Spleen (tissue), 11 donors: ENCODE measurements at regions not wholly inside any gene's neighbourhood (a gene's known extent, or its start where the extent isn't known, plus 50 kb on each side); places are given as distances from the start of the nearest gene placed in this dataset.

Source experiments
- DNase-seq: peaks from one replicate; pipeline ENCODE4 v3.0.0-alpha.2; 2020
- H3K27ac ChIP-seq, 8 donors: fragments of 200-600 bp; sonication (generic) in 7 of 8; 1 replicate in 4 of 8; 2 replicates in 4 of 8; pipeline versions ENCODE4 v1.5.0 to v1.8.0; 2016 to 2021; ENCODE audit warnings: inconsistent platforms in 4 of 8, mild to moderate bottlenecking in 4 of 8, moderate library complexity in 1 of 8
- H3K27me3 ChIP-seq, 7 donors: fragments of 200-600 bp; sonication (generic) in 6 of 7; replicated peaks in 1 of 7; 1 replicate in 4 of 7; 2 replicates in 3 of 7; pipeline versions ENCODE4 v1.5.0 to v1.8.0; 2016 to 2021; ENCODE audit warnings: inconsistent platforms in 3 of 7, mild to moderate bottlenecking in 1 of 7
- H3K36me3 ChIP-seq, 6 donors: fragments of 200-600 bp; sonication (generic) in 5 of 6; 1 replicate in 4 of 6; 2 replicates in 2 of 6; pipeline versions ENCODE4 v1.5.0 to v1.8.0; 2016 to 2021; ENCODE audit warnings: inconsistent platforms in 2 of 6
- H3K4me1 ChIP-seq, 6 donors: fragments of 200-600 bp; sonication (generic) in 5 of 6; 1 replicate in 3 of 6; 2 replicates in 3 of 6; pipeline versions ENCODE4 v1.5.0 to v1.8.0; 2016 to 2021; ENCODE audit warnings: inconsistent platforms in 3 of 6
- H3K4me3 ChIP-seq, 8 donors: fragments of 200-600 bp; sonication (generic) in 7 of 8; 1 replicate in 4 of 8; 2 replicates in 4 of 8; pipeline versions ENCODE4 v1.5.0 to v1.8.0; 2016 to 2021; ENCODE audit warnings: inconsistent platforms in 4 of 8, mild to moderate bottlenecking in 4 of 8, moderate library complexity in 2 of 8
- H3K9me3 ChIP-seq, 8 donors: fragments of 200-600 bp; sonication (generic) in 7 of 8; 1 replicate in 4 of 8; 2 replicates in 4 of 8; pipeline versions ENCODE4 v1.5.0 to v1.8.0; 2016 to 2021; ENCODE audit warnings: inconsistent platforms in 4 of 8
- POLR2A ChIP-seq, 3 donors: fragments of 450-650 bp; IDR thresholded peaks; one replicate each; pipeline ENCODE4 v1.5.1; 2017; ENCODE audit warnings: antibody characterized with exemption in 3 of 3, mild to moderate bottlenecking in 1 of 3
- POLR2AphosphoS5 ChIP-seq, 3 donors: sonication (generic); formaldehyde crosslinking; IDR thresholded peaks; one replicate each; pipeline ENCODE4 v1.5.1; 2017; ENCODE audit warnings: antibody characterized with exemption in 3 of 3
- WGBS, 5 donors: extraction: QIAGEN DNeasy Blood & Tissue Kit in 3 of 5; methylation state at CpG; one replicate each; pipeline versions ENCODE4 v1.1.5 to v1.1.7; 2013 to 2018; 5-methylcytosine and 5-hydroxymethylcytosine counted together
- intact Hi-C: fragments of 100-400 bp; cut with DNase I; formaldehyde crosslinking; loops from one replicate; pipeline ENCODE4 v1.15.0; 2023; ENCODE audit warnings: low total_unique reads
- TF ChIP-seq, protein P1 (sequence below), 11 experiments: fragments of 200-600 bp in 7 of 11; fragments of 450-650 bp in 4 of 11; sonication (generic) in 4 of 11; IDR thresholded peaks in 8 of 11; conservative IDR thresholded peaks in 3 of 11; 1 replicate in 7 of 11; 2 replicates in 4 of 11; pipeline versions ENCODE4 v1.4.0 to v1.8.0; 2016 to 2021; ENCODE audit warnings: antibody characterized with exemption in 11 of 11, inconsistent platforms in 4 of 11, mild to moderate bottlenecking in 1 of 11
- donor health status: healthy with polysubstance abuse.
- donor health status: DM: no; HTN: no; CAD: no; lungs with moderate emphysema.
- donor health status: DM: no; HTN: no; CAD: no.
- donor health status: Bipolar disorder and iron deficiency.
- donor health status: healthy.
- donor health status: DM: no; HTN: no; CAD: no.
- donor health status: DM: yes; HTN: yes; CAD: no.

DNA sequence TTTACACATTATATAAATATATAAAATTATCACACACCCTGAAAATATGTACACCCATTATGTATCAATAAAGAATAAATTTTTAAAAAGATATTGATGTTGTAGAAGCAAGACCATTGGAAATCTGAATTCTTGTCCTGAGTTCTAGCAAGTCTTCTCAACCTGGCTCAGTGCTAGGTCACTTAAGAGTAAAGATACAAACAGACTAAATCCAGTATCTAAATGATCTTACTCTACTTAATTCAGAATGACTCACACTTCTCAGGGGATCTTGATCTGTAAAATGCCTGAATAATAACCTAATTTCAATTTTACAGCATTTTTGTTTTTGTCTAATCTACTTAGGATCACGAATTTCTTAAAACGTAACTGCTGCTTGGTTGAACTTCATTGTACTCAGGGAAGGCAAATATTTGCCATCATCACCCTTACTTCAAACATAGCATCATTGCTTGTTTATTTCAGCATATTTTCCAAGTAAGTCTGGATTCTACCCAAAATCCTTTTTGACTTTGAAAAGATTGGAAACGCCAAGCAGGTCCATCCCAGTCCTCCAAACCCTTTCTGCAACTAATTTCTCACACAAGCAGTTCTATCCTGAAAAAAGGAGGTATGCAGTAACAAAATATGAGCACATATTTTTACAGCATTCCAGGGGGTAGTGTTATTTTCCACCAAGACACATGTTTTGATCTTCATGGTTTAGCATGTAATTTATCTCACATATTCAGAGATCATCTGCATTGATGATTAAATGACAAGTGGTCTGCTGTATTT is 582.6 kb downstream of the PSAT1 start:
- intact Hi-C loops = no loop called here
- no peaks in the 10 kb centered on the region for H3K9me3 ChIP-seq
- no peak overlapping the region for H3K27ac ChIP-seq
- no peaks in the 10 kb centered on the region for H3K4me1 ChIP-seq
- no peaks in the 10 kb centered on the region for H3K27me3 ChIP-seq
- DNase-seq = no peak
- no peaks in the 10 kb centered on the region for H3K36me3 ChIP-seq
- no peak overlapping the region for H3K4me3 ChIP-seq
- TF ChIP-seq POLR2A (IDR thresholded peaks at IDR 0.05) (no peak), POLR2AphosphoS5 (IDR thresholded peaks at IDR 0.05) (no peak)
- TF ChIP-seq, protein P1, sequence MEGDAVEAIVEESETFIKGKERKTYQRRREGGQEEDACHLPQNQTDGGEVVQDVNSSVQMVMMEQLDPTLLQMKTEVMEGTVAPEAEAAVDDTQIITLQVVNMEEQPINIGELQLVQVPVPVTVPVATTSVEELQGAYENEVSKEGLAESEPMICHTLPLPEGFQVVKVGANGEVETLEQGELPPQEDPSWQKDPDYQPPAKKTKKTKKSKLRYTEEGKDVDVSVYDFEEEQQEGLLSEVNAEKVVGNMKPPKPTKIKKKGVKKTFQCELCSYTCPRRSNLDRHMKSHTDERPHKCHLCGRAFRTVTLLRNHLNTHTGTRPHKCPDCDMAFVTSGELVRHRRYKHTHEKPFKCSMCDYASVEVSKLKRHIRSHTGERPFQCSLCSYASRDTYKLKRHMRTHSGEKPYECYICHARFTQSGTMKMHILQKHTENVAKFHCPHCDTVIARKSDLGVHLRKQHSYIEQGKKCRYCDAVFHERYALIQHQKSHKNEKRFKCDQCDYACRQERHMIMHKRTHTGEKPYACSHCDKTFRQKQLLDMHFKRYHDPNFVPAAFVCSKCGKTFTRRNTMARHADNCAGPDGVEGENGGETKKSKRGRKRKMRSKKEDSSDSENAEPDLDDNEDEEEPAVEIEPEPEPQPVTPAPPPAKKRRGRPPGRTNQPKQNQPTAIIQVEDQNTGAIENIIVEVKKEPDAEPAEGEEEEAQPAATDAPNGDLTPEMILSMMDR (IDR thresholded peaks at IDR 0.05 in 8 of 11, conservative IDR thresholded peaks at IDR 0.05 in 3 of 11) = no peak
- WGBS, 5 donors = 60 to 80% (median 73%) methylated on average over 3 of the region's 3 CpGs

DNA sequence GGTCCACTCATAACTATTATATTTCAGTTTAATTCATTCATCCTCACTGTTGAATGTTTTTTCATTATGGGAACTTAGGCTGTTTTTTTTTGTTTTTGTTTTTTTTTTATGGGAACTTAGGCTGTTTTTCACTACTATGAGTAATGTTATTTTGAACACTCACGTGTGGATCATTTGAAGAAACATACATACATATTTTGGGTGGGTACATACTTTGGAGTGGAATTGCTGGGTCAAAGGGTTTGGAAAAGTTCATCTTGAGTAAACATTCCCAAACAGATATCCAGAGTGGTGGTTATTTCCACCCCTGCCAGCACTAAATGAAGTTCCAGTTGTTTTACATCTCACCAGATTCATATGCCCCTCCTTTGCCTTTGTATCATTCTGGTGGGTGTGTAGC is 584.4 kb downstream of the PSAT1 start:
- DNase-seq = no peak
- Histone ChIP-seq H3K4me3 (no peak overlapping the region), H3K9me3 (no peaks in the 10 kb centered on the region), H3K27ac (no peak overlapping the region), H3K4me1 (no peaks in the 10 kb centered on the region), H3K36me3 (no peaks in the 10 kb centered on the region), H3K27me3 (no peaks in the 10 kb centered on the region)
- 39 to 78% (median 58%) methylated on average over 1 of the region's 1 CpG for WGBS, 5 donors
- intact Hi-C loops = no loop called here
- TF ChIP-seq, protein P1 (IDR thresholded peaks at IDR 0.05 in 8 of 11, conservative IDR thresholded peaks at IDR 0.05 in 3 of 11) = no peak
- TF ChIP-seq POLR2A (IDR thresholded peaks at IDR 0.05) (no peak), POLR2AphosphoS5 (IDR thresholded peaks at IDR 0.05) (no peak)

DNA sequence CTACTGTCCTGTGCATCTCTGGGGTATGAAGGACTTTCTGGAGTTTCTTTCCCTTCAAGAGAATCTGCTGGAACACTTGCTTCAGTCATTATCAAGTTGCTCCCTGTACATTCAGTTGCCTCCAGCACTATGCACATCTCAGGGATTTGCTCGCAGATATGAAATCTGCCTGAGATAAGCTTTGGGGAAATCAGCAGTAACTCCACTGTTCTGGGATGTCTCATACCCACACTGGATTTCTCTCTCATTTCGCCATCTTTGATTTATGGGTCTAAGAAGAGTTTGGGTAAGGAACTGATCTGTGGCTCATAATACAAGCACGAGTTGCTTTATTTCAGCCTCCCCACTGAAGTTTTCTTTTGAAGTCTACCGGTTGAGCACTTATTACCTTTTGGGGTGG is 585.6 kb downstream of the PSAT1 start:
- Histone ChIP-seq H3K27ac (no peak overlapping the region), H3K27me3 (no peaks in the 10 kb centered on the region), H3K4me1 (no peaks in the 10 kb centered on the region), H3K4me3 (no peak overlapping the region), H3K36me3 (no peaks in the 10 kb centered on the region), H3K9me3 (no peaks in the 10 kb centered on the region)
- DNase-seq = no peak
- intact Hi-C loops = no loop called here
- TF ChIP-seq, protein P1 (IDR thresholded peaks at IDR 0.05 in 8 of 11, conservative IDR thresholded peaks at IDR 0.05 in 3 of 11) = no peak
- TF ChIP-seq POLR2A (IDR thresholded peaks at IDR 0.05) (no peak), POLR2AphosphoS5 (IDR thresholded peaks at IDR 0.05) (no peak)
- 84 to 95% (median 88%) methylated on average over 4 of the region's 4 CpGs for WGBS, 5 donors

DNA sequence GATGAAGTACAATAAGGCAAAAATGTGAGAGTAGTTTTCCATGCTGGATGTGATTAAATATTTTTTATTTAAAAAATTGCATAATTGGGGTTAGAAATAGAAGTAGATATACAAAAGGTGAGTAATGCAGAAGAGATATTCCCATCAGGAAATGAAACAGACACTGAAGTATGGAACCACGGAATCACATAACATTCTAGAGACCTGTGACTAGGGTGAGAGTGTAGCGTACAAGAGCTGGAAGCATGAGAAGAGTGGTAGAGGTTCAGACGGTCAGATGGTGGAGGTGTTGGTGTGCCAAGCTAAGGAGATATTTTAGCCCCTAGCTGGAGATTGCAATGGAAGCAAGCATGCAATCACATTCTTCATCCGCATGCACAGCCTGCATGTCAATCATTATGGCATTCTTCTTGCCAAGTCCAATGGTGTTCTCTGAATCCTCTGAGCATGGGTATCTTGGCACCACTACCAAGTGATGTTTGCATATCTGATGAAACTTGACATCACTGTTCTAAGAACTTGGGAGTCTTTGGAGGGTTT is 587.8 kb downstream of the PSAT1 start:
- WGBS, 5 donors = 89 to 93% (median 93%) methylated on average over 4 of the region's 4 CpGs
- intact Hi-C loops = no loop called here
- H3K4me1 ChIP-seq = no peaks in the 10 kb centered on the region

More for the DNA sequence above, 587.8 kb downstream of the PSAT1 start:
- no peak overlapping the region for H3K4me3 ChIP-seq
- no peaks in the 10 kb centered on the region for H3K36me3 ChIP-seq
- DNase-seq = no peak
- H3K27ac ChIP-seq = no peak overlapping the region
- no peaks in the 10 kb centered on the region for H3K27me3 ChIP-seq
- TF ChIP-seq POLR2AphosphoS5 (IDR thresholded peaks at IDR 0.05) (no peak), POLR2A (IDR thresholded peaks at IDR 0.05) (no peak)
- TF ChIP-seq, protein P1 (IDR thresholded peaks at IDR 0.05 in 8 of 11, conservative IDR thresholded peaks at IDR 0.05 in 3 of 11) = no peak
- no peaks in the 10 kb centered on the region for H3K9me3 ChIP-seq
